SK-N-SH (cell line): ENCODE measurements at regions not wholly inside any gene's neighbourhood (a gene's known extent, or its start where the extent isn't known, plus 50 kb on each side); places are given as distances from the start of the nearest gene placed in this dataset.

ENCODE experiments used
- CTCF ChIA-PET: fragments of 300-600, 350-600 bp; formaldehyde crosslinking; extraction: SDS; loops from one replicate; lab custom pipeline; 2021; lab: Yijun Ruan, JAX
- POLR2A ChIA-PET: fragments of 350-600 bp; sonication (Branson Sonifier 250); formaldehyde crosslinking; extraction: SDS; loops from one replicate; lab custom pipeline; 2020; ENCODE audit warnings: antibody characterized with exemption, inconsistent platforms; lab: Yijun Ruan, JAX
- DNase-seq: peaks from one replicate; pipeline ENCODE4 v3.0.0; 2012
- H2AFZ ChIP-seq: fragments of 200-600 bp; sonication (generic); 2 replicates; pipeline ENCODE4 v1.8.1; 2016; ENCODE audit warnings: antibody characterized with exemption, mild to moderate bottlenecking, low read depth
- H3F3A ChIP-seq: fragments of 200-600 bp; sonication (generic); replicated peaks from 2 replicates; pipeline ENCODE3; 2016; ENCODE audit warnings: antibody characterized with exemption, mild to moderate bottlenecking; ENCODE audit not compliant: insufficient read depth
- H3K27ac ChIP-seq, 2 experiments: fragments of 200-500 bp in 1 of 2; fragments of 200-600 bp in 1 of 2; sonication (Bioruptor generic) in 1 of 2; sonication (generic), shearing (Covaris generic) in 1 of 2; 2 replicates each; pipeline versions ENCODE4 v1.5.1 to v1.6.1; 2014 to 2016; ENCODE audit warnings: low read depth in 2 of 2, inconsistent platforms in 1 of 2, low read length in 1 of 2, mild to moderate bottlenecking in 1 of 2, mixed read lengths in 1 of 2
- H3K27me3 ChIP-seq: fragments of 200-600 bp; sonication (generic), shearing (Covaris generic); 2 replicates; pipeline ENCODE4 v1.6.1; 2016; ENCODE audit warnings: mixed run types; ENCODE audit not compliant: insufficient read depth
- H3K36me3 ChIP-seq, 2 experiments: fragments of 200-500 bp in 1 of 2; fragments of 200-600 bp in 1 of 2; sonication (Bioruptor generic) in 1 of 2; sonication (generic) in 1 of 2; replicated peaks in 1 of 2; 2 replicates each; pipeline versions ENCODE3 to v1.5.1; 2014 to 2016; ENCODE audit warnings: low read length in 1 of 2, mild to moderate bottlenecking in 1 of 2; ENCODE audit not compliant: insufficient read depth in 2 of 2, control insufficient read depth in 1 of 2
- H3K4me1 ChIP-seq, 2 experiments: fragments of 200-500 bp in 1 of 2; fragments of 200-600 bp in 1 of 2; sonication (Bioruptor generic) in 1 of 2; sonication (generic), shearing (Covaris generic) in 1 of 2; 2 replicates each; pipeline versions ENCODE4 v1.5.1 to v1.6.1; 2014 to 2016; ENCODE audit warnings: low read depth in 1 of 2, low read length in 1 of 2, mixed run types in 1 of 2; ENCODE audit not compliant: insufficient read depth in 2 of 2, control insufficient read depth in 1 of 2
- H3K4me2 ChIP-seq: fragments of 200-600 bp; sonication (generic), shearing (Covaris generic); 2 replicates; pipeline ENCODE4 v1.6.1; 2017; ENCODE audit warnings: mixed run types
- H3K4me3 ChIP-seq, 2 experiments: fragments of 200-500 bp in 1 of 2; fragments of 200-600 bp in 1 of 2; sonication (Bioruptor generic) in 1 of 2; sonication (generic), shearing (Covaris generic) in 1 of 2; 2 replicates each; pipeline versions ENCODE4 v1.5.1 to v1.8.1; 2014 to 2016; ENCODE audit warnings: low read depth in 2 of 2, inconsistent platforms in 1 of 2, low read length in 1 of 2, mild to moderate bottlenecking in 1 of 2, mixed read lengths in 1 of 2, moderate library complexity in 1 of 2
- H3K79me2 ChIP-seq: fragments of 200-600 bp; sonication (generic); 2 replicates; pipeline ENCODE4 v1.8.1; 2017; ENCODE audit warnings: mild to moderate bottlenecking; ENCODE audit not compliant: insufficient read depth
- H3K9ac ChIP-seq: fragments of 200-600 bp; sonication (generic); 2 replicates; pipeline ENCODE4 v1.6.1; 2017; ENCODE audit warnings: mixed run types
- H3K9me2 ChIP-seq: fragments of 200-600 bp; sonication (generic); 2 replicates; pipeline ENCODE4 v1.6.1; 2017; ENCODE audit warnings: mixed run types
- H3K9me3 ChIP-seq: fragments of 200-600 bp; sonication (generic); 2 replicates; pipeline ENCODE4 v1.6.1; 2017; ENCODE audit warnings: mixed run types, mild to moderate bottlenecking, moderate library complexity
- H4K20me1 ChIP-seq: fragments of 200-600 bp; sonication (generic); 2 replicates; pipeline ENCODE4 v1.6.1; 2017; ENCODE audit warnings: mild to moderate bottlenecking, mixed run types; ENCODE audit not compliant: insufficient read depth
- ELF1 ChIP-seq: IDR thresholded peaks from 2 replicates; pipeline ENCODE4 v1.4.0; 2012
- EP300 ChIP-seq, 2 experiments: IDR thresholded peaks; 2 replicates each; pipeline versions ENCODE4 v1.4.0 to v1.6.1; 2012; ENCODE audit warnings: borderline replicate concordance in 1 of 2, low read depth in 1 of 2, low read length in 1 of 2
- EZH2phosphoT487 ChIP-seq: fragments of 200-600 bp; sonication (generic); IDR thresholded peaks from 2 replicates; pipeline ENCODE4 v1.6.1; 2017; ENCODE audit warnings: low read depth, mixed run types, mild to moderate bottlenecking, antibody characterized with exemption, moderate library complexity, borderline replicate concordance
- FOSL2 ChIP-seq: IDR thresholded peaks from 2 replicates; pipeline ENCODE4 v1.4.0; 2012; ENCODE audit warnings: low read depth, mild to moderate bottlenecking, moderate library complexity, borderline replicate concordance
- FOXM1 ChIP-seq: IDR thresholded peaks from 2 replicates; pipeline ENCODE4 v1.4.0; 2012; ENCODE audit warnings: low read depth, mild to moderate bottlenecking
- IRF3 ChIP-seq: fragments of 150-350 bp; IDR thresholded peaks from 2 replicates; pipeline ENCODE4 v1.6.1; 2016; ENCODE audit warnings: mild to moderate bottlenecking, low read depth, low read length
- JUND ChIP-seq: IDR thresholded peaks from 2 replicates; pipeline ENCODE4 v1.4.0; 2012
- MEF2A ChIP-seq: IDR thresholded peaks from 2 replicates; pipeline ENCODE4 v1.4.0; 2012; ENCODE audit warnings: low read depth, borderline replicate concordance
- NRF1 ChIP-seq: IDR thresholded peaks from 2 replicates; pipeline ENCODE4 v1.6.1; 2012; ENCODE audit warnings: low read depth, mild to moderate bottlenecking, low read length
- POLR2AphosphoS5 ChIP-seq: IDR thresholded peaks from 2 replicates; pipeline ENCODE4 v1.6.1; 2012; ENCODE audit warnings: low read depth, low read length
- RAD21 ChIP-seq: IDR thresholded peaks from 2 replicates; pipeline ENCODE4 v1.6.1; 2012; ENCODE audit warnings: mild to moderate bottlenecking, low read length
- RFX5 ChIP-seq: IDR thresholded peaks from 2 replicates; pipeline ENCODE4 v1.6.1; 2012; ENCODE audit warnings: mild to moderate bottlenecking, improper control_type of control experiment, low read length
- RXRA ChIP-seq: IDR thresholded peaks from 2 replicates; pipeline ENCODE4 v1.4.0; 2012; ENCODE audit warnings: low read depth, mild to moderate bottlenecking, borderline replicate concordance
- SIN3A ChIP-seq: IDR thresholded peaks from 2 replicates; pipeline ENCODE4 v1.6.1; 2012; ENCODE audit warnings: low read depth, mild to moderate bottlenecking, low read length, moderate library complexity, borderline replicate concordance
- SMC3 ChIP-seq: IDR thresholded peaks from 2 replicates; pipeline ENCODE4 v1.6.1; 2012; ENCODE audit warnings: low read depth, low read length, improper control_type of control experiment
- TEAD4 ChIP-seq: IDR thresholded peaks from 2 replicates; pipeline ENCODE4 v1.4.0; 2012; ENCODE audit warnings: mild to moderate bottlenecking, borderline replicate concordance; ENCODE audit not compliant: insufficient read depth
- USF1 ChIP-seq: IDR thresholded peaks from 2 replicates; pipeline ENCODE4 v1.4.0; 2012; ENCODE audit warnings: low read depth, borderline replicate concordance
- WGBS: methylation state at CpG from one replicate; pipeline ENCODE4 v1.1.6; 2017; ENCODE audit warnings: low lambda C conversion rate; 5-methylcytosine and 5-hydroxymethylcytosine counted together
- TF ChIP-seq, protein P1 (sequence below): IDR thresholded peaks from 2 replicates; pipeline ENCODE4 v1.6.1; 2012; ENCODE audit warnings: mild to moderate bottlenecking, low read depth, low read length, moderate library complexity

- H3K27ac ChIP-seq = no peak overlapping the region
- H3K4me2 ChIP-seq = no peak overlapping the region
- WGBS = 44% methylated on average over 5 of the region's 6 CpGs
- POLR2A ChIA-PET = no interaction called here
- H3K4me3 ChIP-seq = no peak overlapping the region
- H3K9ac ChIP-seq = no peak overlapping the region
- no peaks in the 10 kb centered on the region for H3F3A ChIP-seq
- H2AFZ ChIP-seq = no peak overlapping the region
- no peaks in the 10 kb centered on the region for H4K20me1 ChIP-seq
- CTCF ChIA-PET = no interaction called here
- no peak for DNase-seq
- H3K36me3 ChIP-seq = no peaks in the 10 kb centered on the region
- peaks cover 0 to 6% of the 10 kb centered on the region in 2 experiments; a peak in 1 of 4 replicates for H3K4me1 ChIP-seq
- no peaks in the 10 kb centered on the region for H3K79me2 ChIP-seq
- no peaks in the 10 kb centered on the region for H3K27me3 ChIP-seq
- TF ChIP-seq EZH2phosphoT487 (no peak), TEAD4 (no peak), RAD21 (no peak), SMC3 (no peak), USF1 (no peak), IRF3 (no peak), NRF1 (no peak), RFX5 (no peak), ELF1 (no peak), EP300 (IDR thresholded peaks at IDR 0.05; ENCODE audit: borderline replicate concordance in 1 of 2, low read depth in 1 of 2, low read length in 1 of 2) (no peak), RXRA (no peak), POLR2AphosphoS5 (no peak), JUND (no peak), FOXM1 (no peak), MEF2A (no peak), SIN3A (no peak), FOSL2 (no peak)
- TF ChIP-seq, protein P1, sequence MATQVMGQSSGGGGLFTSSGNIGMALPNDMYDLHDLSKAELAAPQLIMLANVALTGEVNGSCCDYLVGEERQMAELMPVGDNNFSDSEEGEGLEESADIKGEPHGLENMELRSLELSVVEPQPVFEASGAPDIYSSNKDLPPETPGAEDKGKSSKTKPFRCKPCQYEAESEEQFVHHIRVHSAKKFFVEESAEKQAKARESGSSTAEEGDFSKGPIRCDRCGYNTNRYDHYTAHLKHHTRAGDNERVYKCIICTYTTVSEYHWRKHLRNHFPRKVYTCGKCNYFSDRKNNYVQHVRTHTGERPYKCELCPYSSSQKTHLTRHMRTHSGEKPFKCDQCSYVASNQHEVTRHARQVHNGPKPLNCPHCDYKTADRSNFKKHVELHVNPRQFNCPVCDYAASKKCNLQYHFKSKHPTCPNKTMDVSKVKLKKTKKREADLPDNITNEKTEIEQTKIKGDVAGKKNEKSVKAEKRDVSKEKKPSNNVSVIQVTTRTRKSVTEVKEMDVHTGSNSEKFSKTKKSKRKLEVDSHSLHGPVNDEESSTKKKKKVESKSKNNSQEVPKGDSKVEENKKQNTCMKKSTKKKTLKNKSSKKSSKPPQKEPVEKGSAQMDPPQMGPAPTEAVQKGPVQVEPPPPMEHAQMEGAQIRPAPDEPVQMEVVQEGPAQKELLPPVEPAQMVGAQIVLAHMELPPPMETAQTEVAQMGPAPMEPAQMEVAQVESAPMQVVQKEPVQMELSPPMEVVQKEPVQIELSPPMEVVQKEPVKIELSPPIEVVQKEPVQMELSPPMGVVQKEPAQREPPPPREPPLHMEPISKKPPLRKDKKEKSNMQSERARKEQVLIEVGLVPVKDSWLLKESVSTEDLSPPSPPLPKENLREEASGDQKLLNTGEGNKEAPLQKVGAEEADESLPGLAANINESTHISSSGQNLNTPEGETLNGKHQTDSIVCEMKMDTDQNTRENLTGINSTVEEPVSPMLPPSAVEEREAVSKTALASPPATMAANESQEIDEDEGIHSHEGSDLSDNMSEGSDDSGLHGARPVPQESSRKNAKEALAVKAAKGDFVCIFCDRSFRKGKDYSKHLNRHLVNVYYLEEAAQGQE = no peak
- no peaks in the 10 kb centered on the region for H3K9me3 ChIP-seq
- no peaks in the 10 kb centered on the region for H3K9me2 ChIP-seq
These were observed 352.4 kb downstream of the SOCS6 start for GRCh38 chr18:70641156-70641775.
